B cell (primary cell): ENCODE measurements at regions not wholly inside any gene's neighbourhood (a gene's known extent, or its start where the extent isn't known, plus 50 kb on each side); places are given as distances from the start of the nearest gene placed in this dataset.

Source experiments
- CTCF ChIP-seq: fragments of 200-600 bp; IDR thresholded peaks from one replicate; pipeline ENCODE4 v1.8.0; 2022; ENCODE audit warnings: antibody characterized with exemption, mild to moderate bottlenecking
- EZH2 ChIP-seq: IDR thresholded peaks from 2 replicates; pipeline ENCODE4 v1.6.1; 2012; ENCODE audit warnings: borderline replicate concordance, low read depth, mild to moderate bottlenecking, moderate library complexity, low read length; ENCODE audit not compliant: insufficient read depth, poor library complexity, severe bottlenecking

- no peak for TF ChIP-seq CTCF
- TF ChIP-seq EZH2 = no peak
Measured at GRCh38 chr3:145581694-145582093, 579.3 kb downstream of the PLOD2 start.
